ENCODE measurements at regions not wholly inside any gene's neighbourhood (a gene's known extent, or its start where the extent isn't known, plus 50 kb on each side); places are given as distances from the start of the nearest gene placed in this dataset.
A peak's percentile ranks its signal among the peaks of the same experiment; 100 is the strongest.

- TF ChIP-seq EP300 (IDR thresholded peaks at IDR 0.05; ENCODE audit: borderline replicate concordance): no peak
- TF ChIP-seq RAD21 (IDR thresholded peaks at IDR 0.05; ENCODE audit: low read depth): no peak
- no peak for TF ChIP-seq CEBPB (IDR thresholded peaks at IDR 0.05)
- no peak for TF ChIP-seq ZBTB7A (IDR thresholded peaks at IDR 0.05; ENCODE audit: low read depth)
- TF ChIP-seq REST (IDR thresholded peaks at IDR 0.05; ENCODE audit: low read depth): no peak
- TF ChIP-seq TCF12 (IDR thresholded peaks at IDR 0.05; ENCODE audit: low read depth): no peak
- TF ChIP-seq TAF1 (IDR thresholded peaks at IDR 0.05; ENCODE audit: low read depth): no peak
- TF ChIP-seq MAX (IDR thresholded peaks at IDR 0.05): no peak
- TF ChIP-seq NFIC (IDR thresholded peaks at IDR 0.05): no peak
- no peak for TF ChIP-seq FOXM1 (IDR thresholded peaks at IDR 0.05; ENCODE audit: borderline replicate concordance, low read depth)
- no peak for TF ChIP-seq EGR1 (IDR thresholded peaks at IDR 0.05)
- no peak for TF ChIP-seq CREB1 (IDR thresholded peaks at IDR 0.05; ENCODE audit: low read depth)
- TF ChIP-seq YY1 (IDR thresholded peaks at IDR 0.05; ENCODE audit: low read depth): no peak
- TF ChIP-seq TEAD4 (IDR thresholded peaks at IDR 0.05): no peak
- no peak for TF ChIP-seq USF1 (IDR thresholded peaks at IDR 0.05)
Observed at GRCh38 chr10:22824520-22824919, 103.3 kb upstream of the ARMC3 start.

GRCh38 chr10:22823109-22823508, 104.7 kb upstream of the ARMC3 start:
- TF ChIP-seq EP300 (IDR thresholded peaks at IDR 0.05; ENCODE audit: borderline replicate concordance) (peak; percentile 18; the same call in 1 of the 2 replicates), TCF12 (IDR thresholded peaks at IDR 0.05; ENCODE audit: low read depth) (no peak), USF1 (IDR thresholded peaks at IDR 0.05) (peak; percentile 40; the same call in 1 of the 2 replicates), TEAD4 (IDR thresholded peaks at IDR 0.05) (peak; percentile 41)

- TF ChIP-seq CREB1 (IDR thresholded peaks at IDR 0.05; ENCODE audit: low read depth) (no peak), TCF12 (IDR thresholded peaks at IDR 0.05; ENCODE audit: low read depth) (no peak)
Observed at GRCh38 chr10:22821501-22821900, 106.4 kb upstream of the ARMC3 start.

GRCh38 chr10:22816298-22816653, 101.9 kb upstream of the PIP4K2A start:
- TF ChIP-seq MAX (IDR thresholded peaks at IDR 0.05): no peak
- peak; percentile 87 for TF ChIP-seq USF1 (IDR thresholded peaks at IDR 0.05)

GRCh38 chr10:22810643-22811465, 96.5 kb upstream of the PIP4K2A start:
- TF ChIP-seq TCF12 (IDR thresholded peaks at IDR 0.05; ENCODE audit: low read depth): no peak
- TF ChIP-seq FOXM1 (IDR thresholded peaks at IDR 0.05; ENCODE audit: borderline replicate concordance, low read depth): no peak
- TF ChIP-seq YY1 (IDR thresholded peaks at IDR 0.05; ENCODE audit: low read depth): no peak
- no peak for TF ChIP-seq TEAD4 (IDR thresholded peaks at IDR 0.05)
- no peak for TF ChIP-seq USF1 (IDR thresholded peaks at IDR 0.05)

GRCh38 chr10:22807238-22807637, 92.9 kb upstream of the PIP4K2A start:
- TF ChIP-seq TEAD4 (IDR thresholded peaks at IDR 0.05): no peak
- TF ChIP-seq CREB1 (IDR thresholded peaks at IDR 0.05; ENCODE audit: low read depth): no peak
- TF ChIP-seq TCF12 (IDR thresholded peaks at IDR 0.05; ENCODE audit: low read depth): no peak
- no peak for TF ChIP-seq RAD21 (IDR thresholded peaks at IDR 0.05; ENCODE audit: low read depth)
- TF ChIP-seq EP300 (IDR thresholded peaks at IDR 0.05; ENCODE audit: borderline replicate concordance): no peak
- TF ChIP-seq YY1 (IDR thresholded peaks at IDR 0.05; ENCODE audit: low read depth): no peak
- TF ChIP-seq FOXM1 (IDR thresholded peaks at IDR 0.05; ENCODE audit: borderline replicate concordance, low read depth): no peak
- no peak for TF ChIP-seq EGR1 (IDR thresholded peaks at IDR 0.05)

GRCh38 chr10:22805304-22805703, 90.9 kb upstream of the PIP4K2A start:
- TF ChIP-seq TCF12 (IDR thresholded peaks at IDR 0.05; ENCODE audit: low read depth): no peak
- TF ChIP-seq ZBTB7A (IDR thresholded peaks at IDR 0.05; ENCODE audit: low read depth): no peak
- peak; percentile 27; the same call in 1 of the 2 replicates for TF ChIP-seq USF1 (IDR thresholded peaks at IDR 0.05)
- no peak for TF ChIP-seq YY1 (IDR thresholded peaks at IDR 0.05; ENCODE audit: low read depth)
- TF ChIP-seq NFIC (IDR thresholded peaks at IDR 0.05): peak; percentile 48
